B cell (primary cell): ENCODE measurements at regions not wholly inside any gene's neighbourhood (a gene's known extent, or its start where the extent isn't known, plus 50 kb on each side); places are given as distances from the start of the nearest gene placed in this dataset.

ENCODE experiments used
- CTCF ChIP-seq: fragments of 200-600 bp; IDR thresholded peaks from one replicate; pipeline ENCODE4 v1.8.0; 2022; ENCODE audit warnings: antibody characterized with exemption, mild to moderate bottlenecking
- EZH2 ChIP-seq: IDR thresholded peaks from 2 replicates; pipeline ENCODE4 v1.6.1; 2012; ENCODE audit warnings: borderline replicate concordance, low read depth, mild to moderate bottlenecking, moderate library complexity, low read length; ENCODE audit not compliant: insufficient read depth, poor library complexity, severe bottlenecking

DNA sequence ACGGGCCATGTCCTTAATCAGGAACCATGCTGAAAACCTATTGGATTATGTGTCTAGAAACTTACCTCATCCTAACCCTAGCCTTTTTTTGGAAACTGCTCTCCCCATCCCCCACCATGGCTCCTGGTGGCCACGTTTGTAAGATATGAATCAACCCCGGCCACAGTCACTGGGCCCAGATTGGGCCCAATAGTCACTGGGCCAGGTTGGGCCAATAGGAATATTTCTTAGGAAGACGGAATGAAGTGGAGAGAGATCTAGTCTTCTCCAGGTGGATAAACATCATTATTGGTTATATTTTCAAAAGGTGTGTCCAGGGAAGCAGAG is 468.7 kb downstream of the ARHGEF28 start:
- no peak for TF ChIP-seq CTCF
- TF ChIP-seq EZH2: no peak
